Central memory CD4-positive, alpha-beta T cell (primary cell): ENCODE measurements at regions not wholly inside any gene's neighbourhood (a gene's known extent, or its start where the extent isn't known, plus 50 kb on each side); places are given as distances from the start of the nearest gene placed in this dataset.
"Not testable (repeated sequence)": the region's sequence is repeated elsewhere in the genome, so short reads cannot be mapped to it uniquely, and the experiment has no call there.

ENCODE experiments used
- DNase-seq: peaks from one replicate; pipeline ENCODE4 v3.0.0; 2022

GRCh38 chr2:234590076-234590475 is 93.2 kb upstream of the ARL4C start:
- no peak for DNase-seq

- no peak for DNase-seq
These were observed 91.2 kb upstream of the ARL4C start for GRCh38 chr2:234588054-234588430.

GRCh38 chr2:234587341-234588053 is 90.6 kb upstream of the ARL4C start:
- DNase-seq: no peak

GRCh38 chr2:234583331-234583730 is 86.5 kb upstream of the ARL4C start:
- DNase-seq: no peak

- no peak for DNase-seq
These were observed 83.8 kb upstream of the ARL4C start for GRCh38 chr2:234580686-234581085.

GRCh38 chr2:234579231-234579962 is 82.5 kb upstream of the ARL4C start:
- DNase-seq: no peak

- DNase-seq: no peak
These were observed 81.5 kb upstream of the ARL4C start for GRCh38 chr2:234578389-234578788.

- no peak for DNase-seq
These were observed 80.3 kb upstream of the ARL4C start for GRCh38 chr2:234577191-234577590.

- no peak for DNase-seq
These were observed 74.9 kb upstream of the ARL4C start for GRCh38 chr2:234571620-234572407.

GRCh38 chr2:234570476-234570875 is 73.6 kb upstream of the ARL4C start:
- no peak for DNase-seq

- DNase-seq: no peak
These were observed 73.0 kb upstream of the ARL4C start for GRCh38 chr2:234569776-234570430.

GRCh38 chr2:234566622-234567021 is 69.7 kb upstream of the ARL4C start:
- DNase-seq: no peak

GRCh38 chr2:234565842-234566619 is 69.2 kb upstream of the ARL4C start:
- DNase-seq: no peak

GRCh38 chr2:234565201-234565600 is 68.3 kb upstream of the ARL4C start:
- DNase-seq: no peak

- no peak for DNase-seq
These were observed 67.8 kb upstream of the ARL4C start for GRCh38 chr2:234564699-234565098.

GRCh38 chr2:234559609-234560008 is 62.7 kb upstream of the ARL4C start:
- no peak for DNase-seq

GRCh38 chr2:234558642-234559041 is 61.8 kb upstream of the ARL4C start:
- no peak for DNase-seq

GRCh38 chr2:234556848-234557573 is 60.1 kb upstream of the ARL4C start:
- DNase-seq: no peak

- no peak for DNase-seq
These were observed 58.9 kb upstream of the ARL4C start for GRCh38 chr2:234555616-234556249.

GRCh38 chr2:234555161-234555560 is 58.3 kb upstream of the ARL4C start:
- no peak for DNase-seq

GRCh38 chr2:234553223-234553622 is 56.3 kb upstream of the ARL4C start:
- DNase-seq: not testable (repeated sequence)
